ENCODE measurements at regions not wholly inside any gene's neighbourhood (a gene's known extent, or its start where the extent isn't known, plus 50 kb on each side); places are given as distances from the start of the nearest gene placed in this dataset.
A peak's percentile ranks its signal among the peaks of the same experiment; 100 is the strongest.

DNA sequence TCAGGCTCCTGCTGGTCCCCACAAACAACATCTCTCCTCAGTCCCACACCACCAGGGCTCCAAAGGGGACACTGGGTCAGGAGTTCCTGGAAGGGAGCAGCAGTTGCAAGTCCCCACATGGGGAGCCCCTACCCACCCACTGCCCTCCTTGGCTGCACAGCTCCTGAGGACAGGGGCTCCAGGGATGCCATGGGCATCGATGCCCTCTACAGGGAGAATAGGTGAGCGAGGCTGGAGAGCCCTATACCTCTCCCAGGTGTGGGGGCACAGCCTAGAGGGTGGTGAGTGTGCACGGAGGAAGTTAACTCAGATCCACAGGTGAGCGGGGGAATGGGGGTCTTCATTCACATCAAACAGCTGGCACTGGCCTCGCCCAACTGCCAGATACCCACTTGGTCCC is 141.2 kb upstream of the LINGO1 start (continued):
- TF ChIP-seq ZNF174 (tag by site-specific recombination; IDR thresholded peaks at IDR 0.05) (no peak), BCL11B (tag by site-specific recombination; IDR thresholded peaks at IDR 0.05; ENCODE audit: low read depth) (no peak)
- TF ChIP-seq, protein P1, sequence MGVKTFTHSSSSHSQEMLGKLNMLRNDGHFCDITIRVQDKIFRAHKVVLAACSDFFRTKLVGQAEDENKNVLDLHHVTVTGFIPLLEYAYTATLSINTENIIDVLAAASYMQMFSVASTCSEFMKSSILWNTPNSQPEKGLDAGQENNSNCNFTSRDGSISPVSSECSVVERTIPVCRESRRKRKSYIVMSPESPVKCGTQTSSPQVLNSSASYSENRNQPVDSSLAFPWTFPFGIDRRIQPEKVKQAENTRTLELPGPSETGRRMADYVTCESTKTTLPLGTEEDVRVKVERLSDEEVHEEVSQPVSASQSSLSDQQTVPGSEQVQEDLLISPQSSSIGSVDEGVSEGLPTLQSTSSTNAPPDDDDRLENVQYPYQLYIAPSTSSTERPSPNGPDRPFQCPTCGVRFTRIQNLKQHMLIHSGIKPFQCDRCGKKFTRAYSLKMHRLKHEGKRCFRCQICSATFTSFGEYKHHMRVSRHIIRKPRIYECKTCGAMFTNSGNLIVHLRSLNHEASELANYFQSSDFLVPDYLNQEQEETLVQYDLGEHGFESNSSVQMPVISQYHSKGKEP (tag by site-specific recombination; IDR thresholded peaks at IDR 0.05), result no peak

DNA sequence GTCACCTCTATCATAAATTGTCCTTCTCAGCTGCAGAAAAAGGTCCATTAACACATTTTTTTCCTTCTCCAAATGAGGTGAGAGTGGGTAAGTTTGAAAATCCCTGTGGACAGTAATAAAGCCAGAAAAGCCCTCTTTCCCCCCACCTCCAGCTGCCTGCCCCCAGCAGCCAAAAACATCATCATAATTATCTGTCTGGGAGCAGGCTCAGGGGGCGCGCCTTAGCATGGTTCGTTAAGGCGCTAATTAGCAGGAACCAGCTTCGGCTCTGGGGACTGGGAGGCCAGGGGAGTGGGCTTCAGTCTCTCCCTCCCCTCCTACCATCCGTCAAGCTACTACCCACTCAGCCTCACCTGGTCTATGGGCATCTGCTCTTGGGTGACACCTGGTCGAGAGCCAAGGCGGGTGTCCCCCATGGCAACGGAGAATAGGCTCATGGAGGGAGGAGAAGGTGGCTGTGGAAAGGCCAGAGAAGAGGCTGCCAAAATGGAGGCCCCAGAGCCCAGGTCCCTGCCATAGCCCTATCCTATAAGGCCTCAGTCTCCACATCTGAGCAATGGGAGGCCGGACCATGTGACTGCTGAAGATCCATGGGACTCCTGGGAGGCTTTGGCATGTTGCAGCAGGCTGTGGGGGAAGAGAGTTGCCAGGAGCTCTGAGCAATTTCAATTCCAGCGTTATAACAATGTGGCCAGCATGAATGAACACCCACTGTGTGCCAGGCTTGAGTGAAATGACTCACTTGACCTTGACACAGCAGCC is 140.1 kb upstream of the LINGO1 start:
- Histone ChIP-seq H3K4me3 (ENCODE audit: low read depth, low read length) (no peak overlapping the region), H3K36me3 (ENCODE audit: control insufficient read depth in 2 of 2, insufficient read depth in 1 of 2, low read length in 2 of 2) (no peaks in the 10 kb centered on the region), H3K4me1 (ENCODE audit: control insufficient read depth, insufficient read depth, low read length) (no peaks in the 10 kb centered on the region), H3K9me3 (ENCODE audit: control insufficient read depth, insufficient read depth, low read depth, low read length) (no peaks in the 10 kb centered on the region), H3K27ac (ENCODE audit: extremely low read depth, low read depth, low read length) (no peak overlapping the region)
- POLR2A ChIA-PET, result no interaction called here
- CTCF ChIA-PET, result interaction anchor here (0.5 to 2.3 kb wide), 2 partner anchors 12 to 188 kb away, joined by 4 to 11 read pairs; no protein-coding TSS in a partner anchor
- TF ChIP-seq ZNF146 (tag by site-specific recombination; IDR thresholded peaks at IDR 0.05) (no peak), ZBTB17 (tag by site-specific recombination; IDR thresholded peaks at IDR 0.05) (no peak), WT1 (tag by site-specific recombination; IDR thresholded peaks at IDR 0.05) (no peak), ZIC2 (tag by site-specific recombination; IDR thresholded peaks at IDR 0.05) (peak; percentile 12; the same call in 1 of the 2 replicates), ZNF626 (tag by site-specific recombination; IDR thresholded peaks at IDR 0.05) (no peak), ZNF664 (tag by site-specific recombination; IDR thresholded peaks at IDR 0.05) (no peak), PRDM1 (tag by site-specific recombination; IDR thresholded peaks at IDR 0.05) (no peak), ATF2 (tag by site-specific recombination; IDR thresholded peaks at IDR 0.05; ENCODE audit: low read depth) (no peak), GLIS1 (tag by site-specific recombination; IDR thresholded peaks at IDR 0.05) (peak; percentile 28; the same call in 1 of the 2 replicates), ZNF660 (tag by site-specific recombination; IDR thresholded peaks at IDR 0.05) (no peak), ZNF600 (tag by site-specific recombination; IDR thresholded peaks at IDR 0.05) (no peak), ZNF155 (tag by site-specific recombination; IDR thresholded peaks at IDR 0.05) (no peak), ZNF423 (tag by site-specific recombination; IDR thresholded peaks at IDR 0.05) (no peak), KLF8 (tag by site-specific recombination; IDR thresholded peaks at IDR 0.05) (no peak), ZNF391 (tag by site-specific recombination; IDR thresholded peaks at IDR 0.05; ENCODE audit: borderline replicate concordance, low read depth) (no peak)
- TF ChIP-seq, protein P2, sequence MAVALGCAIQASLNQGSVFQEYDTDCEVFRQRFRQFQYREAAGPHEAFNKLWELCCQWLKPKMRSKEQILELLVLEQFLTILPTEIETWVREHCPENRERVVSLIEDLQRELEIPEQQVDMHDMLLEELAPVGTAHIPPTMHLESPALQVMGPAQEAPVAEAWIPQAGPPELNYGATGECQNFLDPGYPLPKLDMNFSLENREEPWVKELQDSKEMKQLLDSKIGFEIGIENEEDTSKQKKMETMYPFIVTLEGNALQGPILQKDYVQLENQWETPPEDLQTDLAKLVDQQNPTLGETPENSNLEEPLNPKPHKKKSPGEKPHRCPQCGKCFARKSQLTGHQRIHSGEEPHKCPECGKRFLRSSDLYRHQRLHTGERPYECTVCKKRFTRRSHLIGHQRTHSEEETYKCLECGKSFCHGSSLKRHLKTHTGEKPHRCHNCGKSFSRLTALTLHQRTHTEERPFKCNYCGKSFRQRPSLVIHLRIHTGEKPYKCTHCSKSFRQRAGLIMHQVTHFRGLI (tag by site-specific recombination; IDR thresholded peaks at IDR 0.05), result no peak
- TF ChIP-seq, protein P3, sequence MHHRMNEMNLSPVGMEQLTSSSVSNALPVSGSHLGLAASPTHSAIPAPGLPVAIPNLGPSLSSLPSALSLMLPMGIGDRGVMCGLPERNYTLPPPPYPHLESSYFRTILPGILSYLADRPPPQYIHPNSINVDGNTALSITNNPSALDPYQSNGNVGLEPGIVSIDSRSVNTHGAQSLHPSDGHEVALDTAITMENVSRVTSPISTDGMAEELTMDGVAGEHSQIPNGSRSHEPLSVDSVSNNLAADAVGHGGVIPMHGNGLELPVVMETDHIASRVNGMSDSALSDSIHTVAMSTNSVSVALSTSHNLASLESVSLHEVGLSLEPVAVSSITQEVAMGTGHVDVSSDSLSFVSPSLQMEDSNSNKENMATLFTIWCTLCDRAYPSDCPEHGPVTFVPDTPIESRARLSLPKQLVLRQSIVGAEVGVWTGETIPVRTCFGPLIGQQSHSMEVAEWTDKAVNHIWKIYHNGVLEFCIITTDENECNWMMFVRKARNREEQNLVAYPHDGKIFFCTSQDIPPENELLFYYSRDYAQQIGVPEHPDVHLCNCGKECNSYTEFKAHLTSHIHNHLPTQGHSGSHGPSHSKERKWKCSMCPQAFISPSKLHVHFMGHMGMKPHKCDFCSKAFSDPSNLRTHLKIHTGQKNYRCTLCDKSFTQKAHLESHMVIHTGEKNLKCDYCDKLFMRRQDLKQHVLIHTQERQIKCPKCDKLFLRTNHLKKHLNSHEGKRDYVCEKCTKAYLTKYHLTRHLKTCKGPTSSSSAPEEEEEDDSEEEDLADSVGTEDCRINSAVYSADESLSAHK (tag by site-specific recombination; IDR thresholded peaks at IDR 0.05), result no peak

Data from HEK293 (cell line).